Gastroesophageal sphincter (tissue), 4 donors: ENCODE measurements at regions not wholly inside any gene's neighbourhood (a gene's known extent, or its start where the extent isn't known, plus 50 kb on each side); places are given as distances from the start of the nearest gene placed in this dataset.

Experiments
- ATAC-seq: fragments of 150-250 bp; one replicate; pipeline ENCODE4 v1.9.1; 2016; ENCODE audit warnings: mild to moderate bottlenecking, moderate library complexity
- H3K27ac ChIP-seq, 4 donors: fragments of 200-600 bp; sonication (generic) in 3 of 4; 1 replicate in 3 of 4; 2 replicates in 1 of 4; pipeline ENCODE4 v1.5.1; 2016 to 2019
- H3K27me3 ChIP-seq: fragments of 200-600 bp; sonication (generic); one replicate; pipeline ENCODE4 v1.5.1; 2019
- H3K36me3 ChIP-seq, 2 donors: fragments of 200-600 bp; sonication (generic); one replicate each; pipeline ENCODE4 v1.5.1; 2019; ENCODE audit warnings: control low read depth in 1 of 2
- H3K4me1 ChIP-seq, 3 donors: fragments of 200-600 bp; sonication (generic); 1 replicate in 2 of 3; 2 replicates in 1 of 3; pipeline ENCODE4 v1.5.1; 2016 to 2019; ENCODE audit warnings: control low read depth in 2 of 3
- H3K4me3 ChIP-seq, 2 donors: fragments of 200-600 bp; sonication (generic); one replicate each; pipeline ENCODE4 v1.5.1; 2019; ENCODE audit warnings: mild to moderate bottlenecking in 1 of 2, moderate library complexity in 1 of 2
- H3K9me3 ChIP-seq, 3 donors: fragments of 200-600 bp; sonication (generic); one replicate each; pipeline ENCODE4 v1.5.1; 2017 to 2019; ENCODE audit warnings: control low read depth in 2 of 3
- EP300 ChIP-seq: sonication (generic); formaldehyde crosslinking; IDR thresholded peaks from one replicate; pipeline ENCODE4 v1.6.1; 2017; ENCODE audit warnings: antibody characterized with exemption, mild to moderate bottlenecking
- POLR2A ChIP-seq, 2 donors: fragments of 450-650 bp; IDR thresholded peaks; one replicate each; pipeline ENCODE4 v1.6.1; 2017; ENCODE audit warnings: antibody characterized with exemption in 2 of 2, mild to moderate bottlenecking in 2 of 2, moderate library complexity in 1 of 2
- POLR2AphosphoS5 ChIP-seq: sonication (generic); formaldehyde crosslinking; IDR thresholded peaks from one replicate; pipeline ENCODE4 v1.6.1; 2017; ENCODE audit warnings: antibody characterized with exemption
- WGBS, 2 donors: methylation state at CpG; one replicate each; pipeline ENCODE4 v1.1.5; 2018; ENCODE audit warnings: low coverage in 1 of 2; 5-methylcytosine and 5-hydroxymethylcytosine counted together
- TF ChIP-seq, protein P1 (sequence below), 4 experiments: fragments of 200-600 bp in 2 of 4; fragments of 450-650 bp in 2 of 4; sonication (generic) in 1 of 4; IDR thresholded peaks; one replicate each; pipeline ENCODE4 v1.5.1; 2017 to 2019; ENCODE audit warnings: antibody characterized with exemption in 4 of 4, mild to moderate bottlenecking in 2 of 4, moderate library complexity in 2 of 4

DNA sequence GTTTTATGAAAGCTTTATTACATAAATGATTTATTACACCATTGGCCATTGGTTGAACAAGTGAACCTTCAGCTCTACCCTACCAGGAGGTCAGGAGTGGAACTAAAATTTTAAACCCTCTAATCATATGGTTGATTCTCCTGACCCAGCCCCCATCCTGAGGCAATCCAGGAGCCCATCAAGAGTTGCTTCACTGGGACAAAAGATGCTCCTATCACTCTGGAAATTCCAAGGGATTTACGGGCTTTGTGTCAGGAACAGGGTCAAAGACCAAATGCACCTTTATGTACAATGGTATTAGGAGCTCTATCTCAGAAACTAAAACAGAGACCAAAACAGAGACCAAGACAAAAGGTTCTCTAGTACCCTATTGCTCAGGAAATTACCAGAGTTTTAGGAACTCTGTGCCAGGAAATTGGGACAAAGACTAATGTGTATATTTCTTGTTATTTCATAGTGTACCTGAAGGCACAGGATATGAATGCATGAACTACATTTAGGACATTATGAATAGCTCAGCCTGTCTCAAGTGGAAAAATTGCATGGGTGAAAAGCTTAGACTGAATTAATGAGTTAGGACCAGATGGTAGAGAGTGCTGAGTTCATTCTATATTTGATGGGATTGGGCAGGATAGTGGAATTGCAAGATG is 171.7 kb upstream of the FLRT2 start:
- no peaks in the 10 kb centered on the region for H3K36me3 ChIP-seq
- TF ChIP-seq, protein P1, sequence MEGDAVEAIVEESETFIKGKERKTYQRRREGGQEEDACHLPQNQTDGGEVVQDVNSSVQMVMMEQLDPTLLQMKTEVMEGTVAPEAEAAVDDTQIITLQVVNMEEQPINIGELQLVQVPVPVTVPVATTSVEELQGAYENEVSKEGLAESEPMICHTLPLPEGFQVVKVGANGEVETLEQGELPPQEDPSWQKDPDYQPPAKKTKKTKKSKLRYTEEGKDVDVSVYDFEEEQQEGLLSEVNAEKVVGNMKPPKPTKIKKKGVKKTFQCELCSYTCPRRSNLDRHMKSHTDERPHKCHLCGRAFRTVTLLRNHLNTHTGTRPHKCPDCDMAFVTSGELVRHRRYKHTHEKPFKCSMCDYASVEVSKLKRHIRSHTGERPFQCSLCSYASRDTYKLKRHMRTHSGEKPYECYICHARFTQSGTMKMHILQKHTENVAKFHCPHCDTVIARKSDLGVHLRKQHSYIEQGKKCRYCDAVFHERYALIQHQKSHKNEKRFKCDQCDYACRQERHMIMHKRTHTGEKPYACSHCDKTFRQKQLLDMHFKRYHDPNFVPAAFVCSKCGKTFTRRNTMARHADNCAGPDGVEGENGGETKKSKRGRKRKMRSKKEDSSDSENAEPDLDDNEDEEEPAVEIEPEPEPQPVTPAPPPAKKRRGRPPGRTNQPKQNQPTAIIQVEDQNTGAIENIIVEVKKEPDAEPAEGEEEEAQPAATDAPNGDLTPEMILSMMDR (IDR thresholded peaks at IDR 0.05), result no peak
- TF ChIP-seq EP300, result no peak
- H3K4me3 ChIP-seq, result no peak overlapping the region
- no peaks in the 10 kb centered on the region for H3K27me3 ChIP-seq
- ATAC-seq, result no peak
- WGBS, 2 donors, result 100% methylated on average over 1 of the region's 1 CpG; no CpG with 5 or more reads in 1 of the 2 donors
- no peak overlapping the region for H3K27ac ChIP-seq
- H3K9me3 ChIP-seq, result peaks cover 0 to 3% (median 0%) of the 10 kb centered on the region in 3 donors
- no peaks in the 10 kb centered on the region for H3K4me1 ChIP-seq

DNA sequence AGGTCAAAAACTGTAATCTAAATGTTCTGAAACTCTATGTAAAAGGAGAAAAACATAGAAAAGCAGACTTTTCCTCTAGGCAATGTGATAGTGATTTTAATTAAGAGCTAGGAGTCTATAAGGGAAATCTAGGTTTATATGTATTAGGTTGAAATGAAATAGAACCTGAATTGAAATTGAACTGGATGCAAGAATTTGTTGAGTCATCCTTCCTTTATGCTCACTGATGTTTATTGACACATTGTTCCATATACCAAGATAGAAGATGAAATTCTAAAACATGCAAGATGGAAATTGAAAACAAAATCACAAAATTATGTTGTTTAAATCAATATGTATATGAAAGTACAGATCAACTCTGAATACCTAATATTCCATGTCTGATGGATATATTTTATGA is 170.4 kb upstream of the FLRT2 start:
- TF ChIP-seq EP300, result no peak
- TF ChIP-seq, protein P1 (IDR thresholded peaks at IDR 0.05), result no peak
- TF ChIP-seq POLR2AphosphoS5, result no peak
- no peak for TF ChIP-seq POLR2A (IDR thresholded peaks at IDR 0.05)
- Histone ChIP-seq H3K36me3 (no peaks in the 10 kb centered on the region), H3K4me3 (no peak overlapping the region), H3K27ac (no peak overlapping the region), H3K27me3 (no peaks in the 10 kb centered on the region), H3K4me1 (no peaks in the 10 kb centered on the region), H3K9me3 (no peaks in the 10 kb centered on the region)
- ATAC-seq, result no peak

DNA sequence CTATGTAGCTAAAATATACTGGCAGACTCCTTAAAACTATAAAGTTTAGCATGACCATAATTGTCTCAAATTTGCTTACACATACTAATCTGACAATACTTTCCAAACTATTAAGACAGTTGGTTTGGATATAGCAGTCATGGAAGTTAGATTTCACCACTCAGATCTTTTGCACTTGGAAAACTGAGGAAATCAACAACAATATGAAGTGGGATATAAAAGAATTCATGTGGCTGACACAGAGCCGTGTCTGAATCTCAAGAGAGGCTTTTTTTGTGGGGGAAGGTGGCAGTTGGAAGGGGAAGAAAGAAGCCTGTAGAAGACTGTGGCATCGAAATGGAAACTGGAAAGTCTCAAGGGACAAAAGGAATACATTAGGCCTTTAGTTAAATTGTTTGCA is 166.6 kb upstream of the FLRT2 start:
- TF ChIP-seq POLR2AphosphoS5 (no peak), POLR2A (IDR thresholded peaks at IDR 0.05) (no peak)
- TF ChIP-seq, protein P1 (IDR thresholded peaks at IDR 0.05), result no peak

DNA sequence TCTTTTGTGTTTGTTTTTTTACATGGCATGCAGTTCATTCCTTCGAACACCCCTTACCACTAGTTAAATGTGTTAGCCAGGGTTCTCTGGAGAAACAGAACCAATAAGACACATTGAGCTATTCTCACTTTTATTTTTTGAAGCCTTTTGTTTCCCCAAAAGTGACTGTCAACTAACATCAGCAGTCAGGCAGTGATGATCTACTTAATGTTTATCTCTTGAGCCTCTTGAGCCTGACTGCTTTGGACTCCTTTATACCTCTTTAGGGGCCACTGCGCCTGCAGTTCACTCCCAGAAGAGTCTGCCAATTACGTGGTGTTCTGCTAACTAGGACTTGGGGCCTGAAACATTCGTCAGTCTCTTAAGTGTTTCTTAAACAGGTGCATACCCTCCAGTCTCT is 163.7 kb upstream of the FLRT2 start:
- no peak for ATAC-seq
- peaks cover 0 to 13% (median 0%) of the 10 kb centered on the region in 3 donors for H3K9me3 ChIP-seq
- H3K27me3 ChIP-seq, result no peaks in the 10 kb centered on the region
- no peak for TF ChIP-seq POLR2AphosphoS5
- TF ChIP-seq POLR2A (IDR thresholded peaks at IDR 0.05), result no peak
- TF ChIP-seq, protein P1 (IDR thresholded peaks at IDR 0.05), result no peak
- TF ChIP-seq EP300, result no peak
- H3K4me3 ChIP-seq, result no peak overlapping the region
- no peaks in the 10 kb centered on the region for H3K36me3 ChIP-seq
- H3K4me1 ChIP-seq, result no peaks in the 10 kb centered on the region
- 93 to 98% methylated on average over 2 to 4 of the region's 4 CpGs for WGBS, 2 donors
- no peak overlapping the region for H3K27ac ChIP-seq

More for the DNA sequence above, 166.6 kb upstream of the FLRT2 start:
- no peak for ATAC-seq
- peaks cover 0 to 5% (median 0%) of the 10 kb centered on the region in 3 donors for H3K9me3 ChIP-seq
- no peaks in the 10 kb centered on the region for H3K27me3 ChIP-seq
- no peak overlapping the region for H3K4me3 ChIP-seq
- H3K27ac ChIP-seq, result no peak overlapping the region
- 22 to 58% methylated on average over 2 of the region's 2 CpGs for WGBS, 2 donors
- H3K36me3 ChIP-seq, result no peaks in the 10 kb centered on the region
- H3K4me1 ChIP-seq, result no peaks in the 10 kb centered on the region

DNA sequence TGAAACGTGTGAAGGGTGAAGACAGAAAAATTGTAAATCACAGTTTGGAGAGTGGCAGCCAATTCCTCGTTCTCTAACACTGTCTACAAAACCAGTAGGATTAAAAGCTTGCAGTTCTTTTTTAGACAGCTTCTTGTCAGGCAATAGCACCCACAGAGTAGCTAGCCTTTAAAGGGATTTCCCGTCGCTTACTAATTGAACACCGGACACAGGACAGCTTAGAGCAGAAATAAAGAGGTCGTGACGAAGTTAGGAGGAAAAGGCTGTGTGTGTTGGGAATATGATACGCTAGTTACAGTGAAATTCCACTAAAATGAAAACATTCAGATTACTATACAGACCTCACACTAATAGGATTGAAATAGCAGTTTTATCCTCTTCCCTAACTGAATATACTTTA is 149.1 kb upstream of the FLRT2 start:
- TF ChIP-seq, protein P1 (IDR thresholded peaks at IDR 0.05), result no peak
- TF ChIP-seq POLR2A (IDR thresholded peaks at IDR 0.05), result no peak
- TF ChIP-seq EP300, result no peak
- no peak for TF ChIP-seq POLR2AphosphoS5
- Histone ChIP-seq H3K36me3 (no peaks in the 10 kb centered on the region), H3K4me1 (no peaks in the 10 kb centered on the region), H3K27ac (no peak overlapping the region), H3K27me3 (no peaks in the 10 kb centered on the region), H3K9me3 (no peaks in the 10 kb centered on the region), H3K4me3 (no peak overlapping the region)
- 37 to 68% methylated on average over 7 to 8 of the region's 8 CpGs for WGBS, 2 donors
- ATAC-seq, result no peak
